ENCODE measurements at regions not wholly inside any gene's neighbourhood (a gene's known extent, or its start where the extent isn't known, plus 50 kb on each side); places are given as distances from the start of the nearest gene placed in this dataset.

GRCh38 chr13:111546921-111547675, 226.7 kb downstream of the TEX29 start:
- no peaks in the 10 kb centered on the region for H3F3A ChIP-seq (replicated peaks; ENCODE audit: insufficient read depth)
- H3K9me2 ChIP-seq, result no peaks in the 10 kb centered on the region
- no peak overlapping the region for H3K4me3 ChIP-seq (ENCODE audit: low read depth in 2 of 2, low read length in 1 of 2)
- DNase-seq, result no peak
- no peaks in the 10 kb centered on the region for H3K36me3 ChIP-seq (replicated peaks in 1 of 2; ENCODE audit: control insufficient read depth in 1 of 2, insufficient read depth in 2 of 2, low read length in 1 of 2)
- H3K9me3 ChIP-seq, result no peaks in the 10 kb centered on the region
- no peak overlapping the region for H3K9ac ChIP-seq
- H3K79me2 ChIP-seq (ENCODE audit: insufficient read depth), result no peaks in the 10 kb centered on the region
- H3K27ac ChIP-seq (ENCODE audit: low read depth in 2 of 2, low read length in 1 of 2), result no peak overlapping the region
- H2AFZ ChIP-seq (ENCODE audit: low read depth), result no peak overlapping the region
- no peaks in the 10 kb centered on the region for H4K20me1 ChIP-seq (ENCODE audit: insufficient read depth)
- 31% methylated on average over 13 of the region's 19 CpGs for WGBS (ENCODE audit: low lambda C conversion rate)
- H3K27me3 ChIP-seq (ENCODE audit: insufficient read depth), result no peaks in the 10 kb centered on the region
- H3K4me2 ChIP-seq, result no peak overlapping the region
- CTCF ChIA-PET, result no interaction called here
- H3K4me1 ChIP-seq (ENCODE audit: control insufficient read depth in 1 of 2, insufficient read depth in 2 of 2, low read depth in 1 of 2, low read length in 1 of 2), result no peaks in the 10 kb centered on the region
- POLR2A ChIA-PET, result no interaction called here
- TF ChIP-seq CTCF (IDR thresholded peaks at IDR 0.05), result no peak
- no peak for TF ChIP-seq TCF12 (IDR thresholded peaks at IDR 0.05)
- no peak for TF ChIP-seq JUND (IDR thresholded peaks at IDR 0.05)

GRCh38 chr13:111547726-111548273, 227.4 kb downstream of the TEX29 start:
- Histone ChIP-seq H4K20me1 (ENCODE audit: insufficient read depth) (no peaks in the 10 kb centered on the region), H3K4me1 (ENCODE audit: control insufficient read depth in 1 of 2, insufficient read depth in 2 of 2, low read depth in 1 of 2, low read length in 1 of 2) (no peaks in the 10 kb centered on the region), H3K4me2 (no peak overlapping the region), H3K9me2 (no peaks in the 10 kb centered on the region), H3K27me3 (ENCODE audit: insufficient read depth) (no peaks in the 10 kb centered on the region), H3K36me3 (replicated peaks in 1 of 2; ENCODE audit: control insufficient read depth in 1 of 2, insufficient read depth in 2 of 2, low read length in 1 of 2) (no peaks in the 10 kb centered on the region), H3K4me3 (ENCODE audit: low read depth in 2 of 2, low read length in 1 of 2) (no peak overlapping the region), H3F3A (replicated peaks; ENCODE audit: insufficient read depth) (no peaks in the 10 kb centered on the region), H2AFZ (ENCODE audit: low read depth) (no peak overlapping the region), H3K27ac (ENCODE audit: low read depth in 2 of 2, low read length in 1 of 2) (no peak overlapping the region), H3K9me3 (no peaks in the 10 kb centered on the region), H3K9ac (no peak overlapping the region), H3K79me2 (ENCODE audit: insufficient read depth) (no peaks in the 10 kb centered on the region)
- no peak for DNase-seq
- CTCF ChIA-PET, result no interaction called here
- TF ChIP-seq CHD2 (IDR thresholded peaks at IDR 0.05; ENCODE audit: low read length, partially characterized antibody) (no peak), FOSL2 (IDR thresholded peaks at IDR 0.05; ENCODE audit: borderline replicate concordance, low read depth) (no peak), MAX (IDR thresholded peaks at IDR 0.05; ENCODE audit: low read depth) (no peak), ELF1 (IDR thresholded peaks at IDR 0.05) (no peak), REST (IDR thresholded peaks at IDR 0.05; ENCODE audit: low read depth, low read length) (no peak), NRF1 (IDR thresholded peaks at IDR 0.05; ENCODE audit: low read depth, low read length) (no peak), USF2 (IDR thresholded peaks at IDR 0.05; ENCODE audit: borderline replicate concordance, low read depth, low read length) (no peak), RCOR1 (IDR thresholded peaks at IDR 0.05; ENCODE audit: low read length) (no peak), FOXM1 (IDR thresholded peaks at IDR 0.05; ENCODE audit: low read depth) (no peak), FOXJ3 (CRISPR knock-in tag; IDR thresholded peaks at IDR 0.05) (no peak), EZH2phosphoT487 (IDR thresholded peaks at IDR 0.05; ENCODE audit: borderline replicate concordance, low read depth) (no peak), MEF2A (IDR thresholded peaks at IDR 0.05; ENCODE audit: borderline replicate concordance, low read depth) (no peak), GATA2 (CRISPR knock-in tag; IDR thresholded peaks at IDR 0.05) (no peak), RXRA (IDR thresholded peaks at IDR 0.05; ENCODE audit: borderline replicate concordance, low read depth) (no peak)
- 61% methylated on average over 24 of the region's 40 CpGs for WGBS (ENCODE audit: low lambda C conversion rate)
- POLR2A ChIA-PET, result no interaction called here

All from SK-N-SH (cell line).